ENCODE measurements at regions not wholly inside any gene's neighbourhood (a gene's known extent, or its start where the extent isn't known, plus 50 kb on each side); places are given as distances from the start of the nearest gene placed in this dataset.

DNA sequence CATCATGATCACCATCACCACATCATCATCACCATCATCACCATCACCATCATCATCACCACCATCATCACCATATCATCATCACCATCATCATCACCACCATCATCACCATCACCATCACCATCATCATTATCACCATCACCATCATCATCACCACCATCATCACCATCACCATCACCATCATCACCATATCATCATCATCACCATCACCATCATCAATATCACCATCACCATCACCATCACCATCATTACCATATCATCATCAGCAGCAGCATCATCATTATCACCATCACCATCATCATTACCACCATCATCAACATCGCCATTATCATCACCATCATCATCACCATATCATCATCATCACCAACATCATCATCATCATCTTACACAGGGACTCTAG, 351.1 kb downstream of the MIAT start:
- DNase-seq (ENCODE audit: low read depth), result no peak

DNA sequence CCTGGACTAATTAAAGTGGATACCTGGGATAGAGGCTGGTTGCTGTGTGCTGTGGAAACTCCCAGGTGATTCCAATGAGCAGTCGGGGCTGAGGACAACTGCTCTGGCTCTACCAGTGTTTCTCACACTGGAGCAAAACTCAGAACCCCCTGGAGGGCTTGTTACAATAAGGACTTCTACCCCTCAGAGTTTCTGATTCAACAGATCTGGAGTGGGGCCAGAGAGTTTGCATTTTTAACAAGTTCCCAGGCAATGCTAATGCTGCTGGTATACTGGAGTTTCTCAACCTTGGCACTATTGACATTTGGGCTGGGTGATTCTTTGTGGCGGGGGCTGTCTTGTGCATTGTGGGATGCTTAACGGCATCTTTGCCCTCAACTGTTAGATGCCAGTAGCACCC, 353.7 kb downstream of the MIAT start:
- DNase-seq (ENCODE audit: low read depth), result no peak

DNA sequence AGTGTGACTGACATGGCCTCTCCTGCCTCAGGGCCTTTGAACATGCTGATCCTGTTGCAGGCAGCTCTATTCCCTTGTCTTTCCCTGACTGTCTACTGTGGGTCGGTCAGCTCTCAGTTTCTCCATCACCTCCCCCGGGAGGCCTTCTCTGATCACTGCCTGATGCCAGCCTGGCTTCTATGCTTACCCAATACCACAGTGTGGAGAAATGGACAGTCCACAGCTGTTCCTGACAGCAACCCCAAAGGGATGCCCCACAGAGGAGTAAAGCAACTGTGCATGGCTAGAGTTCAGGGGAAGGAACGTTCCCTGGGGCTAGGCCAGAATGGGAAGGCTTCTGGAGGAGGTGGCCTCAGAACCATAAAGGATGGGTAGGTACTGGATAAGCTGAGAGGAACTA, 354.3 kb downstream of the MIAT start:
- no peak for DNase-seq (ENCODE audit: low read depth)

- no peak for DNase-seq (ENCODE audit: low read depth)
Measured at GRCh38 chr22:27019827-27020226, 362.4 kb downstream of the MIAT start.

GRCh38 chr22:27022274-27022895, 365.0 kb downstream of the MIAT start:
- no peak for DNase-seq (ENCODE audit: low read depth)

DNA sequence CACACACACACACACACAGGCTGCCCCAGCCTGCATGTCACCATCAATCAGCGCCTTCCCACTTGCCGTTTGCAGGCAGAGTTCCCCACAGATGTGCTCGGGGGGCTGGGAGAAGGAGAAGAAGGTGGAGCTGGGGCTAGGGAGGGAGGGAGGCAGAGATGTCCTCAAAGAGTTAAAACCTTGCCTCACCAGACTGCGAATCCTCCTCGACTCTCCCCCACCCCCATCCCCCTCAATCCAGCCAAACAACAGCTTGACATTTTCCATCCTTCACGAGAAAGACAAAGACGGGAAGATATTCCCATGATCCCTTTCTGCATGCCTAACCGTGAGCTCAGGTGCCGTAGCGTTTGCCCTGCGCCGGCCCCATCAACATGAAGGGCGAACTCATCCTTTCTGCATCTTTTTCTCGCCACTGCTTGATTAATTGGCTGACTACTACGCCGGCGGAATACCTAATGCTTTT, 365.5 kb downstream of the MIAT start:
- no peak for DNase-seq (ENCODE audit: low read depth)

GRCh38 chr22:27023591-27023990, 366.2 kb downstream of the MIAT start:
- no peak for DNase-seq (ENCODE audit: low read depth)

GRCh38 chr22:27024982-27025381, 367.6 kb downstream of the MIAT start:
- no peak for DNase-seq (ENCODE audit: low read depth)

GRCh38 chr22:27028093-27028492, 370.7 kb downstream of the MIAT start:
- DNase-seq (ENCODE audit: low read depth), result no peak

- DNase-seq (ENCODE audit: low read depth), result no peak
Measured at GRCh38 chr22:27029584-27030130, 372.3 kb downstream of the MIAT start.

DNA sequence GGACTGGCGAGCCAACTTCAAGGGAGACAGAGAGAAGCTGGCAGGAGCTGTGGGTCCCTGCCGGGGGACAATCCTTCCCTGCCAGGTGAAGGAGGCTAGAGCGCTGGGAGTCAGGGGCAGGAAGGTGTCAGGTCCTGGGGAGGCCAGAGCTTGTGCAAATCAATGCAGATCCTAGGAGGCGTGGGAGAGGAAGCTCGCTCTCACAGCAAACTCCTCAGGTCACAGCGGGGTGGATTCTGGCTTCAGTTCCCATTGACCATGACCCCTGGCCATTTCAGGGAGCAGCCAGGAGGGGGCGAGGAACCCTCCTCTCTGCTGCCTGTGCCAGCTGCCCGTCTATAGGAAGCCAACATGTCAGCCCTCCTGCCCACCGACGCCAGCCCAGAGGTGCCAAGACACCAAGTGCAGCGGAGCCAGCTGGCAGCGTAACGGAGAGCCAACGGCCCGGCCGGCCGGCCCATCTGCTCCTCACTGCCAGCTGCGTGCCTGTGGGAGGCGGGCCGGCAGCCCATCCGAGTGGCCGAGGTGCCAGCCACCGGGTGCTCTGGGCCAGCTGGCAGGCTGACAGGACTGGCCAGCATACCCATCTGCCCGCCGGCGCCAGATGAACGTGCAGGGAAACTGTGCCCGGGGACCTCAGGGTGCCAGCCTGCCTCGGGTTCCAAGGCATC, 374.8 kb downstream of the MIAT start:
- no peak for DNase-seq (ENCODE audit: low read depth)

DNA sequence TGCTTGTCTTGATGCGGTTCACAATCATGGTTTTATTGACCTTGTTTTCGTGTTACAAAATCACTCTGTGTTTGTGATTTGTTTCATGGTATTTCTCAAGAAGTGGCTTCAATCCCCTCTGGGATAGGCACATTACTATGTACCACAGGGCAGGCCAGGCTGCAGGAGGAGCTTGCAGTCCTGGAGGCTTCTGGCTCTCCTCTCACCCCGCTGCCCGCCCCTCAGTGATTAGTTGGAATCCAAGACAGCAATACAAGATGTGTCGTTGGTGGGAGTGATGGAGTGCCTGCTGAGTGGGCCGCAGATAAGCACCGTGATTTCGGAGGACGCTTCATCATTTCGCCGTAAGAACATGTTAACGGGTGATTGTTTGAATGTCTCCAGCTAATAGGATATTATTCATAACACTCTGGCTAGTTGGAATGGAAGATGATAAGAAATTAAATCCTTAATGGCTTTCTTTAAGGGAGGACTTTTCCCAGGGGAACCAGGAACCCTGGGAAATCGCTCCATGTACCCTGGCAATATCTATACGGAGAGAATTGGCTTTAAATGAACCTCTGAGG, 384.4 kb downstream of the MIAT start:
- DNase-seq (ENCODE audit: low read depth), result no peak

DNA sequence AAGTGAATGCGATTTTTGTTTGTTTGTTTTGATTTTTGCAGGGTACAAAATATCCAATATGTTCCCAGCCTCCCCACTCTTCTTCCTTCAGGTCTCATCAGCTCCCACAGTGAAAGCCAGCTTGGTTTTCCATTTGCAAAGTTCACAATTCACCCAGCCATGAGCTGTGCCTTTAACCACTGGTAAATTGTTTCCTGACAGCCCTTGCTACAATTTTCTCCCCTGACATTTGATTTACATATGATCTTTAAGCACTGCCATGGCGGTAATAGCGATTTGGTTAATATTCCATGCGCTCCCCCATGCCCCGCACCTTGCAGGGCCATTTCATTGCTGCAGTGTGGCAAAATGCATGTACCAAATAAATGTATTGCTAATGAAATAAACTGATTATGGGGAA, 385.9 kb downstream of the MIAT start:
- no peak for DNase-seq (ENCODE audit: low read depth)

DNA sequence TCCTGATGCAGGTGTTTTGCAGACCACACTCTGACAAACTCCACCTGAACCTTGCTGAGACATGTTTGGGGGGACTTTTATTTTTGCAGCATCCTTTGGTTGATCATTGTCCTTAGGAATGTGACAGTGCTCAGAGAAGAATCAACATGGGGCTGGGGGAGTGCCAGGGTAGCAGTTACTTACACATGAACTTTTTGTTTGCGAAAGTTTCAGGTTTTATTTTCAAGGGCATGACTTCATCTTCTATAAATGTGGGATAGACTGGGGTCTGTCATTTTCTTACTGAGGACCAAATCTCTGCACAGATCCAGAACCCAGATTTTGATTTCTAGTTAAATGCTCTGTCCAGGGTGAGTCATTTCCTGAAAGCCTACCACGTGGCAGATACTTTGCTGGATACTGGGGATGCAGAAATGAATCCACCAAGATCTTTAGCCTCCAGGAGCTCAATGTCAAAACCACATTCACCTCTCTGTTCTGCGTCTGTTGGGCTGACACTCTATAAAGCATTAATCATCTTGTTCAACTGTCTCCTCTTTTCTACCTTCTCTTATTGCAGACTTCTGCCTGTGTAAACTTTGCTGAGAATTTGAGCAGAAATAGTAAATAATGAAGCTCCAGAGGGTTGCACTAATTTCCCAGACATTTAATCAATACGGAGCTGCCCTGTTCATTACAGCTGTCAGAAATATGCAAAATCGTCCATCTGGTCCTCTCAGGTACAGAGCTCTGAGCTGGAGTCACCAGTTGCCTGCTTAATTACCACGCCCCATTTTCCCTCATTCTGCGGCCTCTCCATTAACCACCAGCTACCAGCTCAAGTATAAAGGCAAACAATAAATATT, 387.9 kb downstream of the MIAT start:
- no peak for DNase-seq (ENCODE audit: low read depth)

GRCh38 chr22:27046086-27046485, 388.7 kb downstream of the MIAT start:
- DNase-seq (ENCODE audit: low read depth), result no peak

- no peak for DNase-seq (ENCODE audit: low read depth)
Measured at GRCh38 chr22:27046603-27047002, 389.2 kb downstream of the MIAT start.

DNA sequence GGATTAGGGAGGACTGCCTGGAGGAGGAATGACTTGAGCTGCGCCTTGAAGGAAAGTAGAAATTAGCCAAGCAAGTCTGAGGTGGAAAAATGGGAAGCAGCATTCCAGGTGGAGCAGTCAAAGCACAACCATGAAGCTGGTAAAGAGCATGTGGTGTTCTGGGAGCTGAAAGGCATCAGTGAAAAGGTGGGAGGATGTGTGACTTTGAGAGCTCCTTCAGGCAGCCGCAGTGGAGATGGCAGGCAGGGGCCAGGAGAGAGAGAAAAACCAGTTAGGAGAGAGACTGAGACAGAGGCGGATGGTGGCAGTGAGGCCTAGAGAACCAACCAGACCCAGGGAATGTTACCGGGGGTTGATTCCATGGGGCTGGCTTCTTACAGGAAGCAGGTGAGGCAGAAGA, 393.4 kb downstream of the MIAT start:
- DNase-seq (ENCODE audit: low read depth), result no peak

- no peak for DNase-seq (ENCODE audit: low read depth)
Measured at GRCh38 chr22:27051407-27051806, 394.0 kb downstream of the MIAT start.

DNA sequence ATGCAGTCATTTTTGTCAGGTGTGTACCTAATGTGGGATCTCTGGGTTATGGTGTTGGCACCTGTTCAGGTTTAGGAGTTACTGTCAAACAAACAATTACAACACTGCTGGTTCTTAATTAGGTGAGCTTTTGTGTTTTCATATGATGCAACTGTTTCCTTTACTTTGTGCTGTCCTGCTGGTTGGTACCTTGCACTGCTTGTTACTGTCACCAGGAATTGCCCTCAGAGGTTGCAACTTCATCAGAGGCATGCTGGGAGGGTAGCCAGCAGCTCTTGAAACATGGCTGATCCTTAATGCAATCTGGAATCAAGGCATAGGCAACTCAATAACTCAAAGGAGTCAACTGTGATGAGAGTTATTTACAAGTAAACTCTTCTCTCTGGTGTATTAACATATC, 400.3 kb downstream of the MIAT start:
- no peak for DNase-seq (ENCODE audit: low read depth)

DNA sequence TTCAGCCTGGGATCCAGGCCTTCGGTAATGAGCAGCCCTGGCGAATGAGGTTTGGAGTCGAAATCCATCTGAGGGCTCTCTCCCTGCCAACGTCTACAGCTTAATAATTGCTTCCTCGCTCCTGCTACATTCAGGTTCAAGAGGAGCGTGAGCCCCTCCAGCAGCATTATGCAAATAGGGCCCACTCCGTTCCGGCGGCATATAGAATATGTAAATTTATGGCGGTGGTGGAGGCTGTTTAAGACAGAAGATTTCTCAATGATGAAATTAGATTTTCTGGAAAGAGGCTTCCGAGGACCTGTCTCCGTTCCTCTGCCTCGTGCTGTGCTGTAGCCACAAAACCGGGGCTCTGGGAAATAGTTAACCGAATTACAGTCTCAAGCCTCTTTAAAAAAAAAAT, 402.8 kb downstream of the MIAT start:
- no peak for DNase-seq (ENCODE audit: low read depth)

DNA sequence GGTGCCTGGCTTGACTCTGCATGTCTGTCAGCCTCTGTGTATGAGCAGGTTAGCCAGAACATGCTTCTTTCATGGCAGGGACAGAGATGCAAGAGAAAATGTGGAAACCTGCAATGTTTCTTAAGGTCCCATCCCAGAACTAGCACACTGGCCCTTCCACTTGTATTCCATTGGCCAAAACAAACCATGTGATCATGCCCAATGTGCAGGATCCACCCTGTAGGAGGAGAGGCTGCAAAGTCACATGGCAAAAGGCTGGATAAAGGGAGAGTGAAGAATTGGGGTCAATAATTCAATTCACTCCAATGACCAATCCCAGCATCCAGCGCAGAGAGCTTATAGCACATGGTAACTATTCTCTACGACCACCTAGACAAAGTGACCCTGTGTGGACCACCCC, 405.5 kb downstream of the MIAT start:
- no peak for DNase-seq (ENCODE audit: low read depth)

- DNase-seq (ENCODE audit: low read depth), result no peak
Measured at GRCh38 chr22:27063406-27063805, 406.0 kb downstream of the MIAT start.

DNA sequence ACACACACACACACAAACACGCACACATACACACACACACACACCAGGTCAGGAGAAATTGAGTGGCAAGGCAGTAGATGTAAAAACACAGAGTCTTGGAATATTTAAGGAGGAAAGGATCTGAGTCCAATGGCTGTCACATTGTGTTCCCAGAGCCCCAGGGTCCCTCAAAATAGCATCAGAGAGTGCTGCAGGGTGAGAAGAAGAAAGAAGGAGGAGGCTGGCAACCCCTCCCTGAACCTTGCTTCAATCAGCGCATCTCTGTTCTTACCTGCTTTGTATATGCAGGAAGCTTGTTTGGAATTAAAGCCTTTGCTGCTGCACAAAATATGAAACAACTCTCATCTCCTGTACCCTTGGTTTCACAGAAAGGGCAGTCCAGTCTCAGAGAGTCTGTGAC, 406.5 kb downstream of the MIAT start:
- DNase-seq (ENCODE audit: low read depth), result no peak

Measured in CMK (cell line).